Activated CD4-positive, alpha-beta memory T cell treated with anti-CD3 and anti-CD28 coated beads for 36 hours (primary cell): ENCODE measurements at regions not wholly inside any gene's neighbourhood (a gene's known extent, or its start where the extent isn't known, plus 50 kb on each side); places are given as distances from the start of the nearest gene placed in this dataset.

Experiments used
- CTCF ChIA-PET: fragments of 350-600 bp; sonication (Branson Sonifier 250); formaldehyde crosslinking; loops from one replicate; lab custom pipeline; 2021; ENCODE audit warnings: antibody characterized with exemption, inconsistent platforms; lab: Charles Lee
- POLR2A ChIA-PET: fragments of 350-600 bp; sonication (Branson Sonifier 250); formaldehyde crosslinking; loops from one replicate; lab custom pipeline; 2021; ENCODE audit warnings: antibody characterized with exemption; lab: Charles Lee
- DNase-seq: peaks from one replicate; pipeline ENCODE4 v3.0.0-alpha.2; 2020
- H3K27ac Mint-ChIP-seq: one replicate; pipeline ENCODE4 v1.8.0; 2021; ENCODE audit warnings: mixed read lengths
- H3K27me3 Mint-ChIP-seq: one replicate; pipeline ENCODE4 v1.8.0; 2021; ENCODE audit warnings: mixed read lengths
- H3K36me3 Mint-ChIP-seq: one replicate; pipeline ENCODE4 v1.8.0; 2021; ENCODE audit warnings: mixed read lengths
- H3K4me1 Mint-ChIP-seq: one replicate; pipeline ENCODE4 v1.8.0; 2021; ENCODE audit warnings: low read depth, mixed read lengths
- H3K4me3 Mint-ChIP-seq: one replicate; pipeline ENCODE4 v1.8.0; 2021; ENCODE audit warnings: mild to moderate bottlenecking, mixed read lengths
- H3K9me3 Mint-ChIP-seq: one replicate; pipeline ENCODE4 v1.8.0; 2021; ENCODE audit warnings: mixed read lengths
- intact Hi-C: fragments of 100-400 bp; cut with micrococcal nuclease; formaldehyde crosslinking; loops from one replicate; pipeline ENCODE4 v1.15.1; 2023

DNA sequence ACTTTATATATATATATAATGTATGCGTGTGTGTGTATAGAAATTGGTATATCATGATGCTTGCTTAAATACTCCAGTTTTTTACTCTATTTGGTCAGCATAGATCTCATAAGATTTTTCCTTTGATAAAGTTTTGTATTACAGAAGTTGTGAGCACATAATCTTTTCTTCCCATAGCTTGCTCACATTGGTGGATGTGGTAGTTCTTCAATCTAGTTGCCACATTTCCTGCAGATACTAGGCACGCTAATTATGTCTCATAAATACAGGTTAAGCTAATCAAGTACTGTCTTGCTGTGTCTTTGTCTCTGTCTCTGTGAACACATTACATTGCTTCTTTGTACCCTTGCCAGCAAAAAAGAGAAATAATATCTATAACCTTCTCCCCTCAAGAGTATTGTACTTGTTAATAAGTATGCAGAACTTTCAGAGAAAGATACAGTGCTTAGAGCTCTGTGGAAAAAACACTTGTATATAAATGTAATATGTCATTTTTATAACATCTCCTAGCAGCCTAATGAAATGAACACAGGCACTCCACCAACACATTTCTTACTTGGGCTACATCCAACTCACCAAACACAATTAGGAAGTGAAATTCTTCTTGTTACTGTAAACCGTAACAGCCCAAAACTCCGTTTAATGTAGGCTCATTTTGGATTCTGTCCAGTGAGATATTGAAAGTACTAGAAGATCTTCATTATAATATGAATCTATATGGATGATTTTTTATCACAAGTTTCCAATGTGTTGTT is 306.7 kb upstream of the SLC8A1 start:
- DNase-seq = no peak
- CTCF ChIA-PET = no interaction called here
- no peaks in the 10 kb centered on the region for H3K36me3 Mint-ChIP-seq
- no peaks in the 10 kb centered on the region for H3K4me1 Mint-ChIP-seq
- H3K27ac Mint-ChIP-seq = no peak overlapping the region
- H3K9me3 Mint-ChIP-seq = no peaks in the 10 kb centered on the region
- H3K4me3 Mint-ChIP-seq = no peak overlapping the region
- no peaks in the 10 kb centered on the region for H3K27me3 Mint-ChIP-seq
- POLR2A ChIA-PET = no interaction called here
- intact Hi-C loops = no loop called here

DNA sequence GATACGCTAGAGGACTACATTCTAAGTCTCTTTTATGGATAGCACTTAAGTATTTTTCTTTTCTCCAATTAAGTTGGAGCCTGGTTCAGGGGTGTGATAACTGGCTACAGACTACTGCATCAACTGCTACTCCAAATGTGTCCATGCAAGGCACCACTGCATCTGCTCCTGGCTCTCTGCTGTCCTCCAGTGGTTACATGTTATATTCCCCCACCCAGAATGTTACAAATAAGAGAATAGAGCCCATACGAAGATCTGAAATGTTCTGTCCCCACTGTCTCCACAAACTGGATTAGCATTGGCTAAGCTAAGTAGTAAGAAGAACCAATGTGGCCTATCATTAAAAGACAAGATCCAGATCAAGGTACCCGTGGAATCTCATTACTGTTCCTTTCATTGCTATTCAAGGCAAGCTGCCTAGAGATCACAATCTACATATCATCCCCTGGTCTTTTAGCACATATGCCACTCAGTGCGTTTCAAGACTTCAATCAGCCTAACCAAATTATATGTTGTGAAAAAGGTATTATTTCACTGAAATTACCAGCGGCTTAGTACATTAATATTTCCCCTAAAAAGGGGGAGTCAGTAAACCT is 308.3 kb upstream of the SLC8A1 start:
- intact Hi-C loops = loop anchor here (10.0 kb wide), 1 partner anchor 845 kb away; no protein-coding TSS in a partner anchor
- no peaks in the 10 kb centered on the region for H3K27me3 Mint-ChIP-seq
- ChIA-PET POLR2A (no interaction called here), CTCF (no interaction called here)
- no peaks in the 10 kb centered on the region for H3K9me3 Mint-ChIP-seq
- no peaks in the 10 kb centered on the region for H3K4me1 Mint-ChIP-seq
- DNase-seq = no peak
- no peak overlapping the region for H3K27ac Mint-ChIP-seq
- H3K4me3 Mint-ChIP-seq = no peak overlapping the region
- H3K36me3 Mint-ChIP-seq = no peaks in the 10 kb centered on the region

DNA sequence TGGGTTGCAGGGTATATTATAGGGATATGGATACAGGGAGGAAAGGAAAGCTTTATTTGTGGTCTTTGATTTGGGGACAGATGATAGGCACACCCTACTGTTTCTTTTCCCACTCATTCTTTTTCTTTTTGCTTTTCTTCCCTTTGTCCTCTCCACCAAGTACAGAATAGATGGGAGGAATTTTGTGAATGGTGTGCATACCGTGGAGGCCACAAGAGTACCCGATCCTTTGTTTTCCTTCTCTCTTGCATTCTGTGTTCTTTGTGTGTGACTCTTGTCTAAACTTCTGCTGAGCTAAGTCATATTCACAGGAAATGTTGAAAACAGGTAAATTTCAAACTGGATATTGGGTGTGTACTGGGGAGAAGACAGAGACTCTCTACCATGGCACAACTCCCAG is 321.4 kb upstream of the SLC8A1 start:
- CTCF ChIA-PET = no interaction called here

DNA sequence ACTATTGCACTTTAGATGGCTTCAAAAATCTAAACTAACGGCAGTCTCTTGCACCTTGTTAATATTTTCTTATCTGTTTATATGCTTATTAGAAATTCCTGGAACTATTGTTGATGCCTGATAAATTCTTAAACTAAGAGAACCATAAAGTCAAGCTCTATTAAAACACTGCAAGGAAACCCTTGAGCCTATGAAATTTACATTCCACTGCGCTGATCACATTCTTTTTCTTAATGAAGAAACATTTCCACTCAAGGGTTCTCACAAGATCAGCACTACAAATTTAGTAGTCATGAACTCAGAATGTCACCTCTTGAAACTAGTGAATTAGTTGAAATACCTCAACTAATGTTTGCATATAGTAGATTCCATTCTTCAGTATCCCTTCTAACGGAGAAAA is 331.8 kb upstream of the SLC8A1 start:
- CTCF ChIA-PET = no interaction called here

More for the DNA sequence above, 321.4 kb upstream of the SLC8A1 start:
- no peaks in the 10 kb centered on the region for H3K27me3 Mint-ChIP-seq
- H3K27ac Mint-ChIP-seq = no peak overlapping the region
- intact Hi-C loops = no loop called here
- H3K4me1 Mint-ChIP-seq = no peaks in the 10 kb centered on the region
- H3K36me3 Mint-ChIP-seq = no peaks in the 10 kb centered on the region
- no peak overlapping the region for H3K4me3 Mint-ChIP-seq
- POLR2A ChIA-PET = no interaction called here
- peaks cover 7% of the 10 kb centered on the region for H3K9me3 Mint-ChIP-seq
- no peak for DNase-seq

DNA sequence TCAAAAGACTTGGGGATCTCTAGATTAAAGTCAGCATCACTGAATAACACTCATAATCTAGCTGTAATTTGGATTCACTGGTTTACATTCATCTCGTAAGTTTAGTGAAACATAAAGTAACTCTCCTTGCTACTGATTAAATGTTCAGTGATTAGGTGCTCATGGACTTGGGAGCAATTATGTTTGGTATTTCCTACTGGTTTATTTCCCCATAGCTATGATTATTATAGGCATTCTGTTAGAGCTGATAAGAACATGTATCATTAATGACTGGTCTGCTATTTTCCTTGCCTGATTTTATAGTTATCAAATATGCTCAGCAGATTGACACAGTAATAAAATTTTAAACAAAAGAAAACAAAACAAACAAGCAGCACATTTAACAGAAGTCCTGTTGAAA is 334.7 kb upstream of the SLC8A1 start:
- Mint-ChIP-seq H3K27ac (no peak overlapping the region), H3K4me3 (no peak overlapping the region), H3K4me1 (no peaks in the 10 kb centered on the region), H3K27me3 (no peaks in the 10 kb centered on the region), H3K36me3 (no peaks in the 10 kb centered on the region), H3K9me3 (peaks cover 14% of the 10 kb centered on the region)
- no peak for DNase-seq
- POLR2A ChIA-PET = no interaction called here
- CTCF ChIA-PET = no interaction called here
- intact Hi-C loops = no loop called here

More for the DNA sequence above, 331.8 kb upstream of the SLC8A1 start:
- Mint-ChIP-seq H3K36me3 (no peaks in the 10 kb centered on the region), H3K27me3 (no peaks in the 10 kb centered on the region), H3K4me3 (no peak overlapping the region), H3K27ac (no peak overlapping the region), H3K4me1 (no peaks in the 10 kb centered on the region), H3K9me3 (peaks cover 12% of the 10 kb centered on the region)
- intact Hi-C loops = no loop called here
- no peak for DNase-seq
- POLR2A ChIA-PET = no interaction called here

DNA sequence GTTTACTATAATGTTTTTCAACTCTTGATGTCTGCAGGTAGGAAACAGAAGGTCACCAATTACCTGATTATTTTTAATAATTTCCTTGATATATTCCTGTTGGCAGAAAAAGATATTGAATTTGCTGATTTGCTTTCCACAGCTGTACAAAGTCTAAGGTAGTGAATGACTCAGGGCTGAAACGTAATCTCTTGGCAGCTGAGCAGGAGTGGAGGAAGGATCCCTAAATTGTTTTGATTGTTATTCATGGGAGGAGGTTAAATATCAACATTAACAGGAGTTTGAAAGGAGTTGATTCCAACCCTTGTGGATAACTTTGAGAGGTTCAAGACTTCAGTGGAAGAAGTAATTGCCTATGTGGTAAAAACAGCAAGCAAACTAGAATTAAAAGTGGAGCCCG is 345.2 kb upstream of the SLC8A1 start:
- H3K27ac Mint-ChIP-seq = no peak overlapping the region
- POLR2A ChIA-PET = no interaction called here
- no peak overlapping the region for H3K4me3 Mint-ChIP-seq
- intact Hi-C loops = no loop called here
- H3K4me1 Mint-ChIP-seq = no peaks in the 10 kb centered on the region
- CTCF ChIA-PET = no interaction called here
- H3K36me3 Mint-ChIP-seq = no peaks in the 10 kb centered on the region
- H3K27me3 Mint-ChIP-seq = no peaks in the 10 kb centered on the region
- H3K9me3 Mint-ChIP-seq = peaks cover 13% of the 10 kb centered on the region
- DNase-seq = no peak

DNA sequence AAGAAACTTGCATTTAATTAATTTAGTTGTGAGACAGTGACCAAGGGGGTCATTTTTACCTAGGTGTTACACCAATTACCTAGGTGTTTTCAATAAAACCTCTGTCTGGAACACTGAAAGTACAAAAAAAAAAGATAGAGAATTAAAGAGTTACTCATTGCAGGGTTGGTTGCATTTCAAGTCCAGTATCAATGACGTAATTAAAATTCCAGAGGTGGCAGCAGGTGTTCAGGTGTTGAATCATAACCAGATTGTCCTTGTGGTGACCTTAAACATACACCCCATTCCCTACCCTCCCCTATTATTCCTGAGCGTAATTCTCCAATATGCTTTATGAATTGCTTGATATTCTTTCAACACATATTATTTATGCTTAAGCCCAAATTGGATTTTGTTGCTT is 352.0 kb upstream of the SLC8A1 start:
- intact Hi-C loops = no loop called here
- ChIA-PET CTCF (no interaction called here), POLR2A (no interaction called here)
- DNase-seq = no peak
- no peaks in the 10 kb centered on the region for H3K27me3 Mint-ChIP-seq
- H3K4me3 Mint-ChIP-seq = no peak overlapping the region
- H3K9me3 Mint-ChIP-seq = peaks cover 9% of the 10 kb centered on the region
- no peaks in the 10 kb centered on the region for H3K4me1 Mint-ChIP-seq
- no peaks in the 10 kb centered on the region for H3K36me3 Mint-ChIP-seq
- no peak overlapping the region for H3K27ac Mint-ChIP-seq

DNA sequence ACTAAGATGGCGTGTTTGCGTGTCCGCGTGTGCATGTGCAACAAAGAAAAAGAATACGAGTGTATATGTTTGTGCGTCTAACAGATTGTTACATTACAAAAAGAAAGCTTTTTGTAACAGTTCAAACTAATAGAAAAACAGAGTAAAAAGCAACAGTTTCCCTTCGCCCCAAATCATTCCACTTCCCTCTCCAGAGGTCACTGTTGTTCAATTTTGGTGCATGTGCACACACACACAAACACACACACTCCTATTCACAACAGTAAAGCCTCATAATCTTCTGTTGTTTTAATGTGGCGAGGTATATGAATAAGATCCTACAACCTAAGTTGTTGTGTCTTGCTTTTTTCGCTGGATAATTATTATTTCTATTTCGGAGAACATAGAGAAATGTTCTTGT is 357.3 kb upstream of the SLC8A1 start:
- POLR2A ChIA-PET = no interaction called here
- CTCF ChIA-PET = no interaction called here
- peaks cover 2% of the 10 kb centered on the region for H3K9me3 Mint-ChIP-seq
- intact Hi-C loops = no loop called here
- H3K4me1 Mint-ChIP-seq = no peaks in the 10 kb centered on the region
- H3K27ac Mint-ChIP-seq = no peak overlapping the region
- H3K36me3 Mint-ChIP-seq = no peaks in the 10 kb centered on the region
- no peak for DNase-seq
- H3K4me3 Mint-ChIP-seq = no peak overlapping the region
- no peaks in the 10 kb centered on the region for H3K27me3 Mint-ChIP-seq

DNA sequence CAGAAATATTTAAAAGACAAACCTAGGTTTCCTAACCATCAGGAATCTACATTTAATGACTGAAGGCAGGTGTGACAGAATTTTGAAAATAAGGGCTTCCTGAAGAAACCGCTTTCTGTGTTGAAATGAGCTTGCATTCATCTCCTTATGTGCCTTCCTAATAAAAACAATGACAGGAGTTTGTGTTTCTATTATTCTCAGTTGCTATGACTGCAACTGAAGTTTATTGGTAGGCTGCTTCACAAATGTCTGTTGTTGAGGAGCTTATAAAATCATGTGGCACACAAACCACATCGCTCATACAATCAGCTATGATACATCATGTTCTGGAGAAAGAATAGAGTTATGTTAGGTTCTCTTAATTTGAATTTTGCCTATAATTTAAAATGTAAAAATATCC is 362.7 kb upstream of the SLC8A1 start:
- Mint-ChIP-seq H3K27me3 (no peaks in the 10 kb centered on the region), H3K36me3 (no peaks in the 10 kb centered on the region), H3K9me3 (peaks cover 2% of the 10 kb centered on the region), H3K4me3 (no peak overlapping the region), H3K27ac (no peak overlapping the region), H3K4me1 (no peaks in the 10 kb centered on the region)
- CTCF ChIA-PET = no interaction called here
- POLR2A ChIA-PET = no interaction called here
- DNase-seq = no peak
- intact Hi-C loops = no loop called here

DNA sequence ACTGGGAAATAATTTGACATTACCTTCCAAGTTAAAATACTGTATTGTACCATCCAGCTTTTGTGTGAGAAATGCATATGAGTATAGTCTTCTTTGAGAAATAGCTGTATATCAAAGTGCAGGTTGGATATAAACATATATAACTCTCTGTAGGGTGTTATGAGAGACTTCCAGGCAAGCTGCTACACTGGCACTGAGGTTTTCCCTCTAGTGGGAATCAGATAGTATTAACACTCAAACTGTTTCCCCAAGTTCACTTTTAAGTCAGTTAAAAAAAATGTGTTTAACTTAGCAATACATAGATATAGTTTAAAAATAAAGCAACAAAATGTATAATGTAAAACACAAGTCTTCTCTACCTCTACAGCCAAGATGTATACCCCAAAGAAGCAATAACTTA is 368.4 kb upstream of the SLC8A1 start:
- no peak for DNase-seq
- Mint-ChIP-seq H3K36me3 (no peaks in the 10 kb centered on the region), H3K9me3 (peaks cover 11% of the 10 kb centered on the region), H3K27ac (no peak overlapping the region), H3K4me1 (no peaks in the 10 kb centered on the region), H3K27me3 (no peaks in the 10 kb centered on the region), H3K4me3 (no peak overlapping the region)
- ChIA-PET CTCF (no interaction called here), POLR2A (no interaction called here)
- intact Hi-C loops = no loop called here

DNA sequence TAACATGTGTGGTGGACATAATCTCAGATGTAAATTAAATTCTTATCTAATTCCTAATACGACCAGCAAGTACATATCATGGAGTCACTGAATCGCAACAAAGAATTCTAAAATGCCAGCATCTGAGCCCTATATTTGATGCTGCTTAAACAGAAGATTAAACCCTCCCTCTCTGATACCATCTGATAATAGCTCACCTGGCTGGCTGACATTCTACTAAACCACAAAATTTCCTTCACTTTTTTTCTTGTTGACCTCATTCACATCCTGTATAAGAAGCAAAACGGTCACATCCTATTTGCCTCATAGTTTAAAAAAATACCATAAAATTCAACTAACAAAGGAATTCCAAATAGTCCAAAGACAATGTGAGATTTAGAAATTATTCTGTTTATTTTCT is 371.6 kb upstream of the SLC8A1 start:
- intact Hi-C loops = no loop called here
- CTCF ChIA-PET = no interaction called here
- Mint-ChIP-seq H3K4me3 (no peak overlapping the region), H3K36me3 (no peaks in the 10 kb centered on the region), H3K4me1 (no peaks in the 10 kb centered on the region), H3K27ac (peak overlapping the region; percentile 30), H3K27me3 (no peaks in the 10 kb centered on the region), H3K9me3 (peaks cover 13% of the 10 kb centered on the region)
- no peak for DNase-seq
- POLR2A ChIA-PET = no interaction called here

DNA sequence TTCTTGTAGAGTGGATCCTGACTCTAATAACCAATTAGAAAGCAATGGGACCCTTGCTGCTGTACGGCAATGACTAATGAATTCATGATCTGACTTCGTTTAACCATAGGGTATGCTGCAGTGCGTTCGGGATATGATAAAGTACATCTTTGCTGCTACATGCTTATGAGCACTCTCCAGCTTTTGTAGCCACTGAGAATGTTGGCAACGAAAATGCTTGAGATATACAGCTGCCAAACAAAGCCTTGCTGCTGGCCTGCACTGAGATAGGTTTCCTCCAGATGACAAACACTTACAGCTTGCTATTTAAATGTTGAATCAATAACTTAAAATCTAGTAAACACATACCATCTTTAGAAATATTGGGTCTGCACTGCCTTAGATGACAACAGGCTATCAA is 372.4 kb upstream of the SLC8A1 start:
- Mint-ChIP-seq H3K4me3 (no peak overlapping the region), H3K36me3 (no peaks in the 10 kb centered on the region), H3K9me3 (peaks cover 17% of the 10 kb centered on the region), H3K27me3 (no peaks in the 10 kb centered on the region), H3K4me1 (no peaks in the 10 kb centered on the region), H3K27ac (no peak overlapping the region)
- intact Hi-C loops = no loop called here
- DNase-seq = no peak
- ChIA-PET CTCF (no interaction called here), POLR2A (no interaction called here)

DNA sequence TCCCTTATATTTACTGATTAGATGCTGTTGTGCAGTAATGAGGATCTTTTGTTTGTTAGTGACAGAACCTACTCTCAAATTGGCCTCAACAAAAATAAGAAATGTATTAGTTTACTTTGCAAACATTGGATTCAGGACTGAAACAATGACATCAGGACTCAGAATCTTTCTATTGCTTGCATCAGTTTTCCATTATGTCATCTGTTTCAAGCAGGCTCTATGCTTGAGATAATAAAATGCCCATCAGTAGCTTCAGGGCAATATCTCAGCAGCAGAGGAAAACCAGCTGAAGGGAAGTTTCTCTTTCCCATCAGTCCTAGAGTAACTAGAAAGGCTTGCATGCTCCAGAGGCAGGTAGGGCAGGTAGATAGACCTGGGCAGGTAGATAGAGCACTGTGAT is 375.5 kb upstream of the SLC8A1 start:
- ChIA-PET CTCF (no interaction called here), POLR2A (no interaction called here)
- no peak for DNase-seq
- intact Hi-C loops = no loop called here
- Mint-ChIP-seq H3K4me1 (no peaks in the 10 kb centered on the region), H3K27me3 (no peaks in the 10 kb centered on the region), H3K9me3 (peaks cover 13% of the 10 kb centered on the region), H3K27ac (no peak overlapping the region), H3K36me3 (no peaks in the 10 kb centered on the region), H3K4me3 (no peak overlapping the region)
